GDM1 (cell line): ENCODE measurements at regions not wholly inside any gene's neighbourhood (a gene's known extent, or its start where the extent isn't known, plus 50 kb on each side); places are given as distances from the start of the nearest gene placed in this dataset.
"Not testable (repeated sequence)": the region's sequence is repeated elsewhere in the genome, so short reads cannot be mapped to it uniquely, and the experiment has no call there.

Source experiments
- DNase-seq: peaks from one replicate; lab custom pipeline; 2025; lab: John Stamatoyannopoulos, UW

- no peak for DNase-seq
Measured at GRCh38 chr3:109656225-109656624, 318.9 kb upstream of the DPPA4 start.

- DNase-seq: no peak
Measured at GRCh38 chr3:109678600-109678999, 341.3 kb upstream of the DPPA4 start.

GRCh38 chr3:109679664-109680063 lies 342.3 kb upstream of the DPPA4 start:
- DNase-seq: no peak

- no peak for DNase-seq
Measured at GRCh38 chr3:109683746-109684145, 346.4 kb upstream of the DPPA4 start.

DNA sequence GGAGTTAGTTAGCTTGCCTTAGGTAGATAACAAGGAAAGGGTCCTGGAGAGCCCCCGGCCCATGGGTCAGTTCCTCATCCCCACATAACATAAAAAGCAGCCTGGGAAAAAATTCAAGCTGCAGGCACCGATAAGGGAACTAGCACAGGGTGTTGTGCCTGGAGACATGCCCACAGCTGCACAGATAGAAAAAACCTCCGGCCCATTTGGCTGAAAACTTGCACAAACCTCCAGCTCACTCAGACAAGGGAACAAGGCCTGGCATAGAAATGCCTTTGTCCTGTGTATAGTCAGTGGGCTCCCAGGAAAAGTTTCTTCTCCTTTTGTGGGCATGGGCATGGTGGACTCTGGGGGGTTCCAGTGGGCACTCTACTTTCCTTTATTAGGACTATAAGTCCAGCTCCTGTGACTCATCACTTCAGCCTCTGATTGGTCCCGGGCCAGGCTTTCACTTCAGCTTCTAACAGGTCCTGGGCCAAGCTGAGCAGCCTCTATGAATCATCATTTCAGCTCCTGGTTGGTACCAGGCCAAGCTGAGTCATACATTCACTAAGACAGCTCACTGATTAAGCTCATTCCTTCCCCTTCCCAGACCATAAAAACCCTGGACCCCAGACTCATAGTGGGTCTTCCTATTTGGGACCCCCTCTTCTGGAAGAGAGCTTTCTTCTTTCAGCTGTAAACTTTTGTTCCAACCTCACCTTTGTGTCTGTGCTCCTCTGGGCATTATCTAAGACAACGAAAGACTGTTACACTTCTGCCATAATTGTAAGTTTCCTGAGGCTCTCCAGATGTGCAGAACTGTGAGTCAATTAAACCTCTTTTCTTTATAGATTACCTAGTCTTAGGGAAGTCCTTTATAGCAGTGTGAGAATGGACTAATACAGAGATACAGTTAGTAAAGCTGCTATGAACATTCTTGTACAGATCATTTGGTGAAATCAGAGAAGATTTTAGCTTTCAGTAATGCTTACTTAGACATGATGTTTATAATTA lies 348.0 kb upstream of the DPPA4 start:
- no peak for DNase-seq

DNA sequence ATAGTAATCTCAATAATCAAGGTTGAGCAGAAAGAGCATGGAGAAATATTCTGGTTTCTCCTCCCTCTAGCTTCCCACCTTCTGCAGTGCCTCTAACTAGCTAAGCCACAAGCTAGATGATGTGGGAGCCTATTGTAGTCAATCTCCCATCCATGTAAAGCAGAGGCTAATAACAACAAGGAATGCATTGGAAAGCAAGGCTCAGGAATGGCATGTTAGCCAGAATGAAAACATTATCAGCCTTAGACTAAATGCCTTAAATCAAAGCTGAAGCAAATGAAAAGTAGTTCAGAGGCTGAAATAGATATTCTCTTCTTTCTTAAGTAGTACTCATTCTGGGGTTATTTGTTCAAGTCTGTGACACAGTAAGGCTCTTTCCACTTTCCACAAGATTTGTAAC lies 350.3 kb upstream of the DPPA4 start:
- DNase-seq: no peak

GRCh38 chr3:109696932-109697331 lies 359.6 kb upstream of the DPPA4 start:
- no peak for DNase-seq

GRCh38 chr3:109702252-109702651 lies 364.9 kb upstream of the DPPA4 start:
- no peak for DNase-seq

GRCh38 chr3:109702976-109703375 lies 365.6 kb upstream of the DPPA4 start:
- no peak for DNase-seq

DNA sequence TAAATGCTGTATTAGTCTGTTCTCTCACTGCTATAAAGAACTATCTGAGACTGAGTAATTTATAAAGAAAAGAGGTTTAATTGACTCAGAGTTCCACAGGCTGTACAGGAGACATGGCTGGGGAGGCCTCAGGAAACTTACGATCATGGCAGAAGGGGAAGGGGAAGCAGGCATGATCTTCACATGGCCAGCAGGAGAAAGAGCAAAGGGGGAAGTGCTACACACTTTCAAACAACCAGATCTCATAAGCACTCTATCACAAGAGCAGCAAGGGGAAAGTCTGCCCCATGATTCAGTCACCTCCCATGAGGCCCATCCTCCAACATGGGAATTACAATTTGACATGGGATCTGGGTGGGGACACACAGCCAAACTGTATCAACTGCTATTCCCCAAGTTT lies 367.8 kb upstream of the DPPA4 start:
- not testable (repeated sequence) for DNase-seq

- DNase-seq: no peak
Measured at GRCh38 chr3:109707617-109708016, 370.3 kb upstream of the DPPA4 start.

GRCh38 chr3:109713288-109713687 lies 375.9 kb upstream of the DPPA4 start:
- DNase-seq: no peak

- DNase-seq: no peak
Measured at GRCh38 chr3:109715707-109716106, 378.4 kb upstream of the DPPA4 start.

GRCh38 chr3:109718850-109719249 lies 381.5 kb upstream of the DPPA4 start:
- no peak for DNase-seq

GRCh38 chr3:109728861-109729494 lies 391.6 kb upstream of the DPPA4 start:
- no peak for DNase-seq

DNA sequence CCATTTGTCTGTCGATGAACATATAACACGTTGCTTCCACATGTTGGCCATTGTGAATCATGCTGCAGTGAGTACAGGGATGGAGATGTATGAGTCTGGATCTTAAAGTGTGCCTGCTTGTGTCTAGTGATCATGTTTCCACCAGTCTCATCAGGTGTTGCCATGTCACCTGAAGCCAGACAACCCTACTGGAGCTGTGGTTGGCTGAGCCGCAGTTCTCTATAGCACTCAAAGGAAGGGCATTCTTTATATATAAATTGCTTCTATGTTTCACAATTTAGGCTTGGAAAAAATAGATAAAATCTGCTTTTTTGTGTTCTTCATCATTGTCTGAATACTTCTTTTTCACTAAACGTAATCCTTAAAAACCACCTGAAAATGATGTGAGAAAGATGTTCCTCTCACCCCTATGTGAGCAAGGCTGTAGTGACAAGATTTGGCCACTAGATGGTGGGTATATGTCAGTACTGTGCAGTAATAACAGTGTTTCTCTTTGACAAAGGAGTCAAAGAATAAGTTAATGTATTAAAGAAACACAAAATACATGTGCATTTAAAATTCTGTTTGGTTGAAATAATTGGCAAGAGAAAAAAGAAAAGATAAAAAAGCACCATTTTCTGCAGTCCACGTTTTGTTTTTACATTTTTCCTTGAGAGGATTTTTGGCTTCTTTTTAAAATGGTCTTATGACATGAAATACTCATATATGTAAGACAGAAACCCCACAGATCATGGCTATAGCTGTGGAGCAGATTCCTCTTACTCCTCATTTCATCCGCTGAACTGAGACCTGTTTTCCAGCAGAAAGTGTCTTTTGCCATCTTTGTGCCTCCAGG lies 394.5 kb upstream of the DPPA4 start:
- DNase-seq: peak; percentile 35

- DNase-seq: no peak
Measured at GRCh38 chr3:109743981-109744380, 406.6 kb upstream of the DPPA4 start.

- DNase-seq: no peak
Measured at GRCh38 chr3:109772520-109772919, 435.2 kb upstream of the DPPA4 start.

- DNase-seq: no peak
Measured at GRCh38 chr3:109774108-109774507, 436.8 kb upstream of the DPPA4 start.

GRCh38 chr3:109784285-109784684 lies 446.9 kb upstream of the DPPA4 start:
- no peak for DNase-seq

DNA sequence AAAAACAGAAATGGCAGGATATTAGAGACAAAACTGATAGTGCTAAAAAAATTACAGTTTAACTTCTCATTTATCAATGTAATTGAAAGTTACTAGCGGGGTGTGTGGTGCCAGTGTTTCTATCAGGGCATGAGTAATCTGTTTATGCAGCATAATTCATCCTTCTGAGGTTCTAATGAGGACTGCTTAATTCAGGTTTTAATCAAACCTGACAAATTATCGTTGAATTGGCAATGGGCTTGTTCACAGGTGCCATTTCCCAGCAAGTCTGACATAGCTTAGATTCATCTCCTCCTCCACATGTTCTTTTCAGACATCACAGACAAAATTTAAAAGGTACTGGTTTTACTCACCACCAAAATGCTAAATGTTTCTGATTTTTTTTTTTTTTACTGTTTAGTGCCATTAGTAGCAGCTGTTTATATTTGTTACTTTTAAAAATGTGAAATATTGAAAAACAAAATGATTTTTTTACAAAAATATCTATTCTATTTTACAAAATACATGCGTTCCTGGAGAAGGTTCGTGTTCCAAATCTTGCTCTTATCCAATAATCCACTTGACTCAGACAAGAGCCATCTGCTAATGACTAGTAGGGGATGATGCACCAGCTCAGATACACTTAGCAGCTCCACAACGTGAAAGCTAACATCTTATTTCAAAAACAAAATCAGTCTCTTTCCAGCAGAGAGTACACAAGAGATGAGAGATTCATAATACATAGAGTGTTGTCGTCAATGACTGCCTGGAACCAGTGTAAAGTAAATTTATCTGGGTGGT lies 447.7 kb upstream of the DPPA4 start:
- DNase-seq: no peak

DNA sequence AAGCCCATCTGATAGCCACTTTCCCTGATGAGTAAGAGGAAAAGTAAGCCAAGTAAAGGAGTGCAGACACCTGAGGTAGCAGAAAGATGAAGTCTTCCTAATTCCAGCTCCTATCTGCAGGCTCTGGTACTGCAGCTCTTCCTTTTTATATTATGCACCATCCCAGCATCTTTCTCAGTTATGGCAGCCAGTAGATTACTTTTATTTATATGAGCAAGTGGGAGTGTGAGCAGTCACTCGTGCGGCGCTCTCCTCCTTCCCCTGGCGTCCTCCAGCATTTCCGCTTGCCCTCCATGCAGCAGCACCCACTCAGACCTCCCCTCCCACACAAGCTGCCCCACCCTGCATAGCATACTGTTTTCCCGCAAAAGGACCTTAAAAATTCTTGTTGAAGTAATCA lies 465.9 kb upstream of the DPPA4 start:
- no peak for DNase-seq
